Immature natural killer cell (primary cell): ENCODE measurements at regions not wholly inside any gene's neighbourhood (a gene's known extent, or its start where the extent isn't known, plus 50 kb on each side); places are given as distances from the start of the nearest gene placed in this dataset.
"Not testable (repeated sequence)": the region's sequence is repeated elsewhere in the genome, so short reads cannot be mapped to it uniquely, and the experiment has no call there.

Experiments
- DNase-seq, 3 donors: peaks; one replicate each; pipeline ENCODE4 v3.0.0; 2022; ENCODE audit warnings: mixed read lengths in 1 of 3
- H3K27ac Mint-ChIP-seq, 6 donors: one replicate each; pipeline ENCODE4 v1.8.0; 2020; ENCODE audit warnings: mixed read lengths in 6 of 6, mild to moderate bottlenecking in 5 of 6, inconsistent platforms in 4 of 6, moderate library complexity in 3 of 6
- H3K27me3 Mint-ChIP-seq, 3 donors: one replicate each; pipeline ENCODE4 v1.8.0; 2020 to 2021; ENCODE audit warnings: low read depth in 3 of 3, mild to moderate bottlenecking in 3 of 3, mixed read lengths in 3 of 3, moderate library complexity in 3 of 3, inconsistent platforms in 1 of 3
- H3K36me3 Mint-ChIP-seq, 3 donors: one replicate each; pipeline ENCODE4 v1.8.0; 2020; ENCODE audit warnings: mixed read lengths in 3 of 3, inconsistent platforms in 2 of 3, mild to moderate bottlenecking in 2 of 3
- H3K4me1 Mint-ChIP-seq, 2 donors: one replicate each; pipeline ENCODE4 v1.8.0; 2020; ENCODE audit warnings: inconsistent platforms in 2 of 2, mild to moderate bottlenecking in 2 of 2, mixed read lengths in 2 of 2, moderate library complexity in 1 of 2
- H3K4me3 Mint-ChIP-seq, 5 donors: one replicate each; pipeline ENCODE4 v1.8.0; 2020; ENCODE audit warnings: mild to moderate bottlenecking in 5 of 5, mixed read lengths in 5 of 5, inconsistent platforms in 3 of 5, moderate library complexity in 3 of 5
- H3K9me3 Mint-ChIP-seq, 6 donors: one replicate each; pipeline ENCODE4 v1.8.0; 2020; ENCODE audit warnings: mild to moderate bottlenecking in 6 of 6, mixed read lengths in 6 of 6, inconsistent platforms in 4 of 6, moderate library complexity in 3 of 6

DNA sequence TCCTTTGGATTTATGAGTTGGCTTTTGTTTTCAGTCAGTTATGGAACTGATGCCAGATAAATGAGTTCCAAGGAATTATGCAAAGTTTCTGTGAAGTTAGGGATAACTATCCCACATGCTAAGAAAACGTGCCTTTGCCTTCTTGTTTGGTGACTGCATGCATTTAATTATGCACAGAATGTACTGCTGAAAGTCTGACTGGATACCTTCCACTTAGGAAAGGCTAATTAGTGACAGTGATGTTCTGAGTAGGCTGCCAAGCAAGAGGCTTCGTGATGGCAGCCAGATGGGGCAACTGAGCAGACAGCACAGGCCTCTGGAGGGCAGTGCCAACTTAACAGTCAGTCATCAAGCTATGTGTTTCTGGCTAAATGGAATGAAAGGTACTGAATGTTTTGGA is 289.9 kb downstream of the CD109 start:
- DNase-seq: no peak
- Mint-ChIP-seq H3K27me3 (peaks cover 0 to 2% (median 1%) of the 10 kb centered on the region in 3 donors), H3K4me3 (no peak overlapping the region), H3K4me1 (no peaks in the 10 kb centered on the region), H3K27ac (no peak overlapping the region), H3K36me3 (no peaks in the 10 kb centered on the region), H3K9me3 (peaks cover 2 to 9% (median 3%) of the 10 kb centered on the region in 6 donors)

DNA sequence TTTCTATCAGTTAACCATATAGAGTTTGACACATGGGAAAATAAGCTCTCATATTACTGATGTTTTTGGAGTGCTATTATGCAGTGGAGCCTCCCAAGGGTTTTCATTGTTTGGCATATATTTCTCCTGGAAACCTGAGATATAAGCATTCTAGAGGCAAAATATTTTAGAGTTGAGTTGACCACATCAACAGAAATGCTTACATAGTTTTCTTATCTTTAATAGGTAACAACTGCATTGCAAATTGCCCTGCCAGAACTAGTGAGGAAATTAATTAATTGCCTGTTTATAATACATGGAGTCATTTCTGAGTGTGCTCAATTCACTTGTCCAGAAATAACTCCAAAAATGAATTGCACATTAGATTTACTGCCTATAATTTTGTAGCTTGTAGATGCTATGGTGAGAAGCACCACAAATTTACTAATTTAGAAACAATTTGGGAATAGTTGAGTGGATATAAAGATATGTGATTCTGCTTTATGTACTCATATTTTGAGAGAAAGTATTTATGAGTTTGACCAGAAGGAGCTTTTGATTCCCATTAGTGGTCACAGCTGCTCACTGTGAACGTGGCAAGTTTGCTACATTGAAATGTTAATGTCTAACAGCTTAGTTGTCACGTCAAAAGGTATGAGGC is 288.7 kb downstream of the CD109 start:
- no peak overlapping the region for H3K27ac Mint-ChIP-seq
- peaks cover 2 to 8% (median 3%) of the 10 kb centered on the region in 6 donors for H3K9me3 Mint-ChIP-seq
- H3K4me3 Mint-ChIP-seq: no peak overlapping the region
- DNase-seq: no peak
- H3K36me3 Mint-ChIP-seq: no peaks in the 10 kb centered on the region
- H3K27me3 Mint-ChIP-seq: peaks cover 0 to 3% (median 0%) of the 10 kb centered on the region in 3 donors
- H3K4me1 Mint-ChIP-seq: no peaks in the 10 kb centered on the region

DNA sequence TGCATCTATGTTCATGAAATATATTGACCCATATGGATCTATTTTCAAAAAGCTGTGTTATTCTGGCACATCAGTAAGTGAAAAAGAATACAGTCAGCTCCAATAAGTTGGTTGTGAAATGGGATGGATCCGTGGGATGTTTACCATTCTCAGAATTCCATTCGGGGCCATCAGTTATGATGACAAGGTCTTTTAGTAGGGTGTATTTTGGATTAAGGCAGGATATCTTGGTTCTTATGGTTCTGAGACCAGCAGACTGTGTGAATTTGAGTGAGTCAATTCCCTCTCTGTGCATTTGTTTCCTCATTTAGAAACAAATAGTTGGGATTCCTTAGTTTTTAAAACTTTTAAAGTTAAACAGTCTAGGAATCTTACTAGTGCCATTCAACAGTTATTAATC is 287.4 kb downstream of the CD109 start:
- Mint-ChIP-seq H3K27ac (no peak overlapping the region), H3K4me3 (no peak overlapping the region), H3K4me1 (no peaks in the 10 kb centered on the region), H3K9me3 (peaks cover 0 to 3% (median 0%) of the 10 kb centered on the region in 6 donors), H3K27me3 (peaks cover 0 to 3% (median 0%) of the 10 kb centered on the region in 3 donors), H3K36me3 (no peaks in the 10 kb centered on the region)
- DNase-seq: no peak

DNA sequence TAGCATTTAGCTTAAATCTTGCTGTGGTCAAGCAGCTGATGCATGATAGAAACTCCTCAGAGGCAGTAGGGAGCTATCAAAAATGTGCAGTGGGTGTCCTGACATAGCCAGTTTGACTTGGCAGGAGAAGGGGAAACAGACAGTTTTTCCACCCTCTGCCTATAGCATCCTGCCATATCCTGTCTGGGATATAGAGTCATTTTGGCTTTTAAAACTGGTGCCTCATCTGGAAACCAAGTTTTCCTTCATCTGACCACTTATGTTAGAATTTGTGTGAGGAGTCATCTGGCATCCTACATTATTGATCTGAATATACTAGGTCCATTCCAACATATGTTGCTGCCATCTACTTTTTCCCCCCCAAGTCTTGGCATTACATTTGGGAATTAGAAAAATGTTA is 284.1 kb downstream of the CD109 start:
- H3K4me1 Mint-ChIP-seq: no peaks in the 10 kb centered on the region
- H3K9me3 Mint-ChIP-seq: peaks cover 0 to 5% (median 2%) of the 10 kb centered on the region in 6 donors
- no peaks in the 10 kb centered on the region for H3K36me3 Mint-ChIP-seq
- no peak for DNase-seq
- no peak overlapping the region for H3K27ac Mint-ChIP-seq
- peaks cover 0 to 3% (median 0%) of the 10 kb centered on the region in 3 donors for H3K27me3 Mint-ChIP-seq
- no peak overlapping the region for H3K4me3 Mint-ChIP-seq

DNA sequence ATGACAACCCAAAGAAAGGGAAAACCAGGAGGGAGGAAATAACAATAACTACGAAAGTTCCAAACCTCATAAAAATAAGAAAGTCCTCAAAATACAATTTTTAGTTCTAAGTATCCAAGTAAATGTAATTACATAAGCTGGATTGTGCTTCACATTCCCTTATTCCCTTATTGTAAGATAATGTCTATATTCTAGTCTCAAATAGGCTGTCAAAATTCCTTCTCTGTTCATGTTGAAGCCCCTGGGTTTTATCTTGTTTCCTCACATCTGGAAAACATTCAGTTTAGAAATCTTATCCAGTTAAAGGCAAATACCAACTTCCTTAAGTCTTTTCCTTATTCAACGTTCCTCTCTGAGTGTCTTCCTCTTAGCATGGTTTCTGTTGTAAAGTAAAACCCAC is 282.3 kb downstream of the CD109 start:
- Mint-ChIP-seq H3K36me3 (no peaks in the 10 kb centered on the region), H3K4me1 (no peaks in the 10 kb centered on the region), H3K27me3 (peaks cover 0 to 3% (median 0%) of the 10 kb centered on the region in 3 donors), H3K9me3 (peaks cover 0 to 11% (median 4%) of the 10 kb centered on the region in 6 donors), H3K4me3 (no peak overlapping the region), H3K27ac (no peak overlapping the region)
- no peak for DNase-seq

DNA sequence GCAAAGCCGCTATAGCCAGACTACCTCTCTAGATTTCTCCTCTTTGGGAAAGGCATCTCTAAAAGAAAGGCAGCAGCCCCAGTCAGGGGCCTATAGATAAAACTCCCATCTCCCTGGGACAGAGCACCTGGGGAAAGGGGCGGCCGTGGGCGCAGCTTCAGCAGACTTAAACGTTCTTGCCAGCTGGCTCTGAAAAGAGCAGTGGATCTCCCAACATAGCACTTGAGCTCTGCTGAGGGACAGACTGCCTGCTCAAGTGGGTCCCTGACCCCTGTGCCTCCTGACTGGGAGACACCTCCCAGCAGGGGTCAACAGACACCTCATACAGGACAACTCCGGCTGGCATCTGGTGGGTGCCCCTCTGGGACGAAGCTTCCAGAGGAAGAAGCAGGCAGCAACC is 276.5 kb downstream of the CD109 start:
- not testable (repeated sequence) for H3K27me3 Mint-ChIP-seq, H3K4me1 Mint-ChIP-seq, H3K27ac Mint-ChIP-seq, H3K36me3 Mint-ChIP-seq, DNase-seq, H3K4me3 Mint-ChIP-seq
- peaks cover 0 to 11% (median 2%) of the 10 kb centered on the region in 6 donors for H3K9me3 Mint-ChIP-seq

DNA sequence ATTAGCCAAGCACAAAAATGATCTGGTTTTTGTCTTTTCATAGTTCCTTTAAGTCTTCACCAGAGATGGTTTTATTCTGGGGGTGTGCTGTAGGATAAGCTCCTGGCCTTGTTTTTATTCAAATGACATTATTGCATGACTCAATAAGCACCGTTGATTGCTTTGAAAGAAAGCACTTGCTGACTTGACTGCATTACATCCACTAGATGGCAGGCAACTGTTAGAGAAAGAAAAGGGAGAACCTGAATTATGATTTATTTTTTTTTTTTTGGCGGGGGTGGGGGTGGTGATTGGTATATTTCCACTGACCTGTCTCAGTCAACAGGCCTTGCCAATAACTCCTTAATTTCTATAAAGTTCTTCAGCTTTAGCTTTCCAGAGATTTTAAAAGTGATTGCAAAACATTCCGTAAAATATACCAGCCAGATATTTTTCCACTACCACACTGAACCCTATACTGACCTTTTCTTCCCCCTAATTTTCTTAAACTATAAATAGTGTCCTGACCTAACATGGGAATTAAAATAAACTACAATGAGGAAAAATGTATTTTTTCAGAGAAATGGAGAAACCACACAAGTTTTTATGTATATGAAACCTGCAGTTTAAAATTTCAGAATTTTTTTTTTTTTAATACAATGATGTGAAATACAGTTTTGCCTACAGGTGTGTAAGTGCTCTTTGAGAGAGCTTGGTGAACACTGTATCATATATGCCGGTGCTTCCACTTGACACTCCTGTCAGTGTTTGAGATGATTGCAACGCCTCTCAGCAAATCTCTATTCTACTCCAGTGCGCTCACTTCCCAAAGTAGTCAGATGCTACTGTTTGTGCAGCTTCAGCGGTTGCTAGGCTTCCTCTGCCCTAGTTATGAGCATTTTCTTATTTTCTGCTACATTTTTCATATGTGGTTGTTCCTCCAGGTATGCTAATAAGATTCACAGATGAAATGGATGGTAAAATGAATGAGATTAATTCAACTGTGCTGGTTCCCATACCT is 274.3 kb downstream of the CD109 start:
- H3K4me1 Mint-ChIP-seq: no peaks in the 10 kb centered on the region
- H3K27me3 Mint-ChIP-seq: peaks cover 2 to 6% (median 3%) of the 10 kb centered on the region in 3 donors
- no peak overlapping the region for H3K4me3 Mint-ChIP-seq
- no peak for DNase-seq
- H3K9me3 Mint-ChIP-seq: peaks cover 0 to 6% (median 0%) of the 10 kb centered on the region in 6 donors
- H3K27ac Mint-ChIP-seq: no peak overlapping the region
- no peaks in the 10 kb centered on the region for H3K36me3 Mint-ChIP-seq

DNA sequence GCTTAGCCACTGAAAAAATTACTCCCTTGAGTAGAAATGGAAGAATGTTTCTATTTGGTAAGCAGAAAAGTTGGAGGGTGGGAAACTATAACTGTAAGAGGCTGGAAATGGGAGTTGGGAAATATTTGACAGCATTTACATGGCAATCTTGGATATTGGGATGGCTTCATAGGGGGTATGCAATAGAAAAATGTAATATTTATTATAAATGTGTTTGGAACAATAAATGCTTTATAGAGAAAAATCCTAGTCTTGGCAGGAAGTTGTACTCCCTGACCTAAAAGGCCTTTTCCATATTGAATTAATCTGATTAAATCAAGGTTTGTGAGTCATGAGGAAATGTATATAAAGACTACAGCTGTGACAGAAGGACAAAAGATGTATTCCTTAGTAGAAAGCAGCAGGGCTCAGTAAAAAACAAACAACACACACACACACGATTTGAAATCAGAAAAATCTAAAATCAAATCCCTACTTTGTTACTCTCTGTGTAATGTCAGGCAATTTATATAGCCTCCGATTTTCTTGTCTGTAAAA is 272.3 kb downstream of the CD109 start:
- Mint-ChIP-seq H3K27ac (no peak overlapping the region), H3K4me3 (no peak overlapping the region), H3K36me3 (no peaks in the 10 kb centered on the region), H3K4me1 (no peaks in the 10 kb centered on the region), H3K9me3 (peaks cover 0 to 3% (median 0%) of the 10 kb centered on the region in 6 donors), H3K27me3 (peaks cover 2 to 6% (median 3%) of the 10 kb centered on the region in 3 donors)
- DNase-seq: no peak

DNA sequence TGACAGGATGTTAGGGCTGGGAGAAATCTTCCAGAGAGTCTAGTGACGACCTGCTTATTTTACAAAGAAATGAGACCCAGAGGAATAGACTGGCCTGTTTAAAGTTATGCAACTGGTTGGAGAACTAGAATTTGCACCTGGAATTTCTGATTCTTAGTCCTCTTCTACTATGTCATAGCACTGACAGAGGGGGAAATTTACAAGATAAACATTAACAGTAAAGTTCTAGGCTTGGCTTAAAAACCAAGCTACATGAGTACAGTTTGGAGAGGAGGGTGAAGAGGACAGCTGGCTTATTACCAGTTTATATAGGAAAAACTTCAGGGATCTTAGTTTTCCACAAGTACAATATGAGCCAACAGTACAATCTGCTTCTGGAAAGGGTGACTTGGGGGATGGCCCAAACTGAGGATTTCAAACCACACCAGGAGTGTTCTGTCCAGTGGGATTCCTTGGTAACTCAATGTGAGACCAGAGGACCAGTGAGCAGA is 269.6 kb downstream of the CD109 start:
- Mint-ChIP-seq H3K27ac (no peak overlapping the region), H3K9me3 (peaks cover 0 to 7% (median under 1%) of the 10 kb centered on the region in 6 donors), H3K36me3 (no peaks in the 10 kb centered on the region), H3K4me3 (no peak overlapping the region), H3K4me1 (no peaks in the 10 kb centered on the region), H3K27me3 (peaks cover 2 to 4% (median 3%) of the 10 kb centered on the region in 3 donors)
- DNase-seq: no peak

DNA sequence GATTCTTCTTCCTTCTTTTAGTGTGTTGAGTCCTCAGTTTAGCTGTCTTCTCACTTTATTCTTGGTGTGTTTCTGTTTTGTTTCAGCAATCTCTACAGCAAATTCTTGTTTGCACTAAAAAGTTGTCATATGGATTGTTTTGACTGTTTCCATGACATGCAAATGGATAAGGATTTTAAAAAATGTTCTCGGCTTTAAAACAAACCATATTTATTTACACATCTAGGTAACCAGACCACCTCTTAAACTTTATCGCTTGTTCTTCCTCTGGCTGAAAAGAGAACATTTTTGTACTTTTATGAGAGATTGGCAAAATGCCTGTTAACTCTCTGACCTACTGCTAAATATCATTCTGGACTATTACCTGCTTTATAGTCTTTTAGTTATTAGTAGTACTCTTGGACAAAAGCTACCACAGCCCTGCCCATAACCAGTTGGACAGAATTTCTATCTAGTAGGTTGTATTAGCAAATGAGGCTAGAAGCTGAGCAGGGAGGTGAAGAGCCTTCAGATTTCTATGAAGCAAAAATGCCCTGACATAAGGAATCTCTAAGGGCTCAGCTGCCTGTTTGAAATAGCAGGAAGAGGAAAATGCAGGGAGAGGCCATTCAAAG is 268.3 kb downstream of the CD109 start:
- Mint-ChIP-seq H3K27me3 (peaks cover 1 to 4% (median 2%) of the 10 kb centered on the region in 3 donors), H3K36me3 (no peaks in the 10 kb centered on the region), H3K27ac (no peak overlapping the region), H3K4me3 (no peak overlapping the region), H3K9me3 (peaks cover 0 to 7% (median under 1%) of the 10 kb centered on the region in 6 donors), H3K4me1 (no peaks in the 10 kb centered on the region)
- no peak for DNase-seq

DNA sequence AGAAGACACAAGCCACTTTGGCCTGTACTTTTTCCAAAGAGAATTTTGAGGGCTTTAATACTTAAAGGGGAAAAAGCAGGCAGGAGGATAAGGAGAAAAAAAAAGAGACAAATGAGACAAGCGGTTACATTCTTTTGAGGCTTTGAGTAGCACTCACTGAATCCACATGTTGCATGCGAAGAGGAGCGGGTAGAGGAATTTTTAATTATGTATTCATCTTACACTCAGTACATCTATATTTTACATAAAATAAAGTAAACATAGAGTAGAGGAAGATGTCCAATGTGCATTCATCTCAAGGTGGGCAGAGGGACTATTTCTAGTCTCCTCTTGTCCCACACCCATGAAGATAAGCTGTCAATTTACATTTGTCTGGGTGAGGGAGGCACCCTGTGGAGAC is 266.9 kb downstream of the CD109 start:
- Mint-ChIP-seq H3K9me3 (peaks cover 0 to 7% (median under 1%) of the 10 kb centered on the region in 6 donors), H3K36me3 (no peaks in the 10 kb centered on the region), H3K4me1 (no peaks in the 10 kb centered on the region), H3K27ac (no peak overlapping the region), H3K27me3 (peaks cover 1 to 4% (median 2%) of the 10 kb centered on the region in 3 donors), H3K4me3 (no peak overlapping the region)
- no peak for DNase-seq

DNA sequence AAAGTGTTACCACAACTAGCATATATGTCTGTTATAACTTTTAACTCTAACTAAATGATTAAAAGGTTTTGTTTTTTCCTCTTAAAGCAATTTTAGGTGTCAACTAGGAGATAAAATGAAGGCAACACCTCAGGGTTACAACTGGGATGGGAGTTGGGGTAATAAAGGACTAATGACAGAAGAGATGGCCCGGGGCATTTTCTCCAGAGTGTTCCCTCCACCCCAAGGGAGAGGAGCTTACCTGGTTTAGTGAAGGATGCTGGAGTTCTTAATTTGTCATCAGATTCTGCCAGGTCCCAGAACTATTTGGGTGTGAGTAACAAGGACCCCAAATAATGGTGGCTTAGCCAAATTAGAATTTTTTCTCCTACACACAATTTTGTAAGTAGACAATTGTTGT is 260.3 kb downstream of the CD109 start:
- H3K36me3 Mint-ChIP-seq: no peaks in the 10 kb centered on the region
- no peak overlapping the region for H3K4me3 Mint-ChIP-seq
- no peak for DNase-seq
- no peak overlapping the region for H3K27ac Mint-ChIP-seq
- H3K9me3 Mint-ChIP-seq: peaks cover 0 to 2% (median 0%) of the 10 kb centered on the region in 6 donors
- no peaks in the 10 kb centered on the region for H3K4me1 Mint-ChIP-seq
- no peaks in the 10 kb centered on the region for H3K27me3 Mint-ChIP-seq

DNA sequence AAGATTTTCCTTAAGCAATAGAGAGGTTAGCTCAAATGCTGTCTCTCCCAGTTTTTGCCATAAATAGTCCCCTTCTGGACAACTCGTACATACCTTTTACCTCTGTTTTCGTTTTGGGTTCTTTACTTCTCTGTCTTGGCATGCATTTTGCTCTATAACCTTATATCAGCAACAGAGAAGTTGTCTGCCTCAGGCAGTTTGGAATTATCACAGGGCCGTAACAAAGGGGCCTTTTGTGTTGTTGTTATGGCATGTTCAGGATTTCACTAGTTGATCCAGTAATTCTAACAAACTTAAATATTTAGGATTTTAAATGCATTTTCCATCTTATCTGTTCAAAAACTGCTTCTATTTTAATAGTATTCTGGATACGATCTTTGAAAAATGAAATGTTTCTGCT is 259.8 kb downstream of the CD109 start:
- DNase-seq: no peak
- Mint-ChIP-seq H3K4me3 (no peak overlapping the region), H3K9me3 (peaks cover 0 to 2% (median 0%) of the 10 kb centered on the region in 6 donors), H3K27ac (no peak overlapping the region), H3K27me3 (peaks cover 0 to 2% (median 0%) of the 10 kb centered on the region in 3 donors), H3K4me1 (no peaks in the 10 kb centered on the region), H3K36me3 (no peaks in the 10 kb centered on the region)
